SK-N-SH (cell line): ENCODE measurements at regions not wholly inside any gene's neighbourhood (a gene's known extent, or its start where the extent isn't known, plus 50 kb on each side); places are given as distances from the start of the nearest gene placed in this dataset.

ENCODE experiments used
- CTCF ChIA-PET: fragments of 300-600, 350-600 bp; formaldehyde crosslinking; extraction: SDS; loops from one replicate; lab custom pipeline; 2021; lab: Yijun Ruan, JAX
- POLR2A ChIA-PET: fragments of 350-600 bp; sonication (Branson Sonifier 250); formaldehyde crosslinking; extraction: SDS; loops from one replicate; lab custom pipeline; 2020; ENCODE audit warnings: antibody characterized with exemption, inconsistent platforms; lab: Yijun Ruan, JAX
- DNase-seq: peaks from one replicate; pipeline ENCODE4 v3.0.0; 2012
- H2AFZ ChIP-seq: fragments of 200-600 bp; sonication (generic); 2 replicates; pipeline ENCODE4 v1.8.1; 2016; ENCODE audit warnings: antibody characterized with exemption, mild to moderate bottlenecking, low read depth
- H3F3A ChIP-seq: fragments of 200-600 bp; sonication (generic); replicated peaks from 2 replicates; pipeline ENCODE3; 2016; ENCODE audit warnings: antibody characterized with exemption, mild to moderate bottlenecking; ENCODE audit not compliant: insufficient read depth
- H3K27ac ChIP-seq, 2 experiments: fragments of 200-500 bp in 1 of 2; fragments of 200-600 bp in 1 of 2; sonication (Bioruptor generic) in 1 of 2; sonication (generic), shearing (Covaris generic) in 1 of 2; 2 replicates each; pipeline versions ENCODE4 v1.5.1 to v1.6.1; 2014 to 2016; ENCODE audit warnings: low read depth in 2 of 2, inconsistent platforms in 1 of 2, low read length in 1 of 2, mild to moderate bottlenecking in 1 of 2, mixed read lengths in 1 of 2
- H3K27me3 ChIP-seq: fragments of 200-600 bp; sonication (generic), shearing (Covaris generic); 2 replicates; pipeline ENCODE4 v1.6.1; 2016; ENCODE audit warnings: mixed run types; ENCODE audit not compliant: insufficient read depth
- H3K36me3 ChIP-seq, 2 experiments: fragments of 200-500 bp in 1 of 2; fragments of 200-600 bp in 1 of 2; sonication (Bioruptor generic) in 1 of 2; sonication (generic) in 1 of 2; replicated peaks in 1 of 2; 2 replicates each; pipeline versions ENCODE3 to v1.5.1; 2014 to 2016; ENCODE audit warnings: low read length in 1 of 2, mild to moderate bottlenecking in 1 of 2; ENCODE audit not compliant: insufficient read depth in 2 of 2, control insufficient read depth in 1 of 2
- H3K4me1 ChIP-seq, 2 experiments: fragments of 200-500 bp in 1 of 2; fragments of 200-600 bp in 1 of 2; sonication (Bioruptor generic) in 1 of 2; sonication (generic), shearing (Covaris generic) in 1 of 2; 2 replicates each; pipeline versions ENCODE4 v1.5.1 to v1.6.1; 2014 to 2016; ENCODE audit warnings: low read depth in 1 of 2, low read length in 1 of 2, mixed run types in 1 of 2; ENCODE audit not compliant: insufficient read depth in 2 of 2, control insufficient read depth in 1 of 2
- H3K4me2 ChIP-seq: fragments of 200-600 bp; sonication (generic), shearing (Covaris generic); 2 replicates; pipeline ENCODE4 v1.6.1; 2017; ENCODE audit warnings: mixed run types
- H3K4me3 ChIP-seq, 2 experiments: fragments of 200-500 bp in 1 of 2; fragments of 200-600 bp in 1 of 2; sonication (Bioruptor generic) in 1 of 2; sonication (generic), shearing (Covaris generic) in 1 of 2; 2 replicates each; pipeline versions ENCODE4 v1.5.1 to v1.8.1; 2014 to 2016; ENCODE audit warnings: low read depth in 2 of 2, inconsistent platforms in 1 of 2, low read length in 1 of 2, mild to moderate bottlenecking in 1 of 2, mixed read lengths in 1 of 2, moderate library complexity in 1 of 2
- H3K79me2 ChIP-seq: fragments of 200-600 bp; sonication (generic); 2 replicates; pipeline ENCODE4 v1.8.1; 2017; ENCODE audit warnings: mild to moderate bottlenecking; ENCODE audit not compliant: insufficient read depth
- H3K9ac ChIP-seq: fragments of 200-600 bp; sonication (generic); 2 replicates; pipeline ENCODE4 v1.6.1; 2017; ENCODE audit warnings: mixed run types
- H3K9me2 ChIP-seq: fragments of 200-600 bp; sonication (generic); 2 replicates; pipeline ENCODE4 v1.6.1; 2017; ENCODE audit warnings: mixed run types
- H3K9me3 ChIP-seq: fragments of 200-600 bp; sonication (generic); 2 replicates; pipeline ENCODE4 v1.6.1; 2017; ENCODE audit warnings: mixed run types, mild to moderate bottlenecking, moderate library complexity
- H4K20me1 ChIP-seq: fragments of 200-600 bp; sonication (generic); 2 replicates; pipeline ENCODE4 v1.6.1; 2017; ENCODE audit warnings: mild to moderate bottlenecking, mixed run types; ENCODE audit not compliant: insufficient read depth
- CHD2 ChIP-seq: fragments of 150-350 bp; IDR thresholded peaks from 2 replicates; pipeline ENCODE4 v1.6.1; 2018; ENCODE audit warnings: low read length; ENCODE audit not compliant: partially characterized antibody
- ELF1 ChIP-seq: IDR thresholded peaks from 2 replicates; pipeline ENCODE4 v1.4.0; 2012
- EP300 ChIP-seq, 2 experiments: IDR thresholded peaks; 2 replicates each; pipeline versions ENCODE4 v1.4.0 to v1.6.1; 2012; ENCODE audit warnings: borderline replicate concordance in 1 of 2, low read depth in 1 of 2, low read length in 1 of 2
- EZH2phosphoT487 ChIP-seq: fragments of 200-600 bp; sonication (generic); IDR thresholded peaks from 2 replicates; pipeline ENCODE4 v1.6.1; 2017; ENCODE audit warnings: low read depth, mixed run types, mild to moderate bottlenecking, antibody characterized with exemption, moderate library complexity, borderline replicate concordance
- FOSL2 ChIP-seq: IDR thresholded peaks from 2 replicates; pipeline ENCODE4 v1.4.0; 2012; ENCODE audit warnings: low read depth, mild to moderate bottlenecking, moderate library complexity, borderline replicate concordance
- FOXJ3 ChIP-seq: sonication (generic); formaldehyde crosslinking; IDR thresholded peaks from 2 replicates; pipeline ENCODE4 v1.5.1; 2020; ENCODE audit warnings: mild to moderate bottlenecking, missing genetic modification reagents
- GATA2 ChIP-seq: sonication (generic); formaldehyde crosslinking; IDR thresholded peaks from 2 replicates; pipeline ENCODE4 v1.5.0; 2020; ENCODE audit warnings: mild to moderate bottlenecking, missing genetic modification reagents
- NFIC ChIP-seq: IDR thresholded peaks from 2 replicates; pipeline ENCODE4 v1.4.0; 2012; ENCODE audit warnings: borderline replicate concordance
- RFX5 ChIP-seq: IDR thresholded peaks from 2 replicates; pipeline ENCODE4 v1.6.1; 2012; ENCODE audit warnings: mild to moderate bottlenecking, improper control_type of control experiment, low read length
- TCF12 ChIP-seq: IDR thresholded peaks from 2 replicates; pipeline ENCODE4 v1.4.0; 2012
- TEAD4 ChIP-seq: IDR thresholded peaks from 2 replicates; pipeline ENCODE4 v1.4.0; 2012; ENCODE audit warnings: mild to moderate bottlenecking, borderline replicate concordance; ENCODE audit not compliant: insufficient read depth
- YY1 ChIP-seq: IDR thresholded peaks from 2 replicates; pipeline ENCODE4 v1.4.0; 2012; ENCODE audit warnings: low read depth, mild to moderate bottlenecking
- WGBS: methylation state at CpG from one replicate; pipeline ENCODE4 v1.1.6; 2017; ENCODE audit warnings: low lambda C conversion rate; 5-methylcytosine and 5-hydroxymethylcytosine counted together
- TF ChIP-seq, protein P1 (sequence below): IDR thresholded peaks from 2 replicates; pipeline ENCODE4 v1.4.0; 2012; ENCODE audit warnings: low read depth, borderline replicate concordance
- TF ChIP-seq, protein P2 (sequence below): fragments of 150-350 bp; IDR thresholded peaks from 2 replicates; pipeline ENCODE4 v1.6.1; 2017; ENCODE audit warnings: antibody characterized with exemption, low read length, low read depth, borderline replicate concordance
- TF ChIP-seq, protein P3 (sequence below): IDR thresholded peaks from 2 replicates; pipeline ENCODE4 v1.4.0; 2012; ENCODE audit warnings: low read depth
- TF ChIP-seq, protein P4 (sequence below): fragments of 150-350 bp; IDR thresholded peaks from 2 replicates; pipeline ENCODE4 v1.6.1; 2016; ENCODE audit warnings: mild to moderate bottlenecking, low read depth, low read length
- TF ChIP-seq, protein P5 (sequence below): fragments of 200-600 bp; sonication (generic); IDR thresholded peaks from 2 replicates; pipeline ENCODE4 v1.6.1; 2017; ENCODE audit warnings: antibody characterized with exemption, mild to moderate bottlenecking, moderate library complexity

DNA sequence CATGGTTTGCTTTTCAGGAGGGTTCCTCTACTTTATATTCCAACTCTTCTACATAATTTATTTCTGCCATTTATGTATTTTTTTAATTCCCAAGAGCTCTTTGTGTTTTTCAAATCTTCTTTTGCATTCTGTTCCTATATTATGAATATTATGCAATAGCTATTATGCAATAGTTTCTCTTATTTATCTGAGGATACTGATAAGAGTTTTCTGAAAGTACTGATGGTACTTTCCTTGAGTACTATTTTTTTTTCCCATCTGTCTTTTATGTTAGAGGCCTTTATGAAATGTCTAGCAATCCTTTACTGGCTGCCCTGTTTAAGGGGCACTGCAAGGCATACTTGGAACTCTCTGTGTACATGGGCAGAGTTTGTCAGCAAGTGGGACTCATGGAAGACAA lies 93.4 kb downstream of the SLC41A2 start:
- no peak overlapping the region for H3K4me2 ChIP-seq
- ChIA-PET POLR2A (no interaction called here), CTCF (interaction anchor here (0.9 to 2.4 kb wide), 4 partner anchors 8 to 483 kb away, joined by 3 to 13 read pairs (median 4); no protein-coding TSS in a partner anchor)
- H3F3A ChIP-seq: peaks cover 5% of the 10 kb centered on the region
- no peak overlapping the region for H2AFZ ChIP-seq
- H4K20me1 ChIP-seq: no peaks in the 10 kb centered on the region
- no peak overlapping the region for H3K4me3 ChIP-seq
- no peaks in the 10 kb centered on the region for H3K79me2 ChIP-seq
- H3K9me3 ChIP-seq: no peaks in the 10 kb centered on the region
- DNase-seq: no peak
- H3K4me1 ChIP-seq: peaks cover 0 to 21% of the 10 kb centered on the region in 2 experiments; a peak in 3 of 4 replicates
- no peaks in the 10 kb centered on the region for H3K27me3 ChIP-seq
- no peak overlapping the region for H3K27ac ChIP-seq
- no peak overlapping the region for H3K9ac ChIP-seq
- H3K9me2 ChIP-seq: no peaks in the 10 kb centered on the region
- H3K36me3 ChIP-seq: no peaks in the 10 kb centered on the region
- TF ChIP-seq TCF12: no peak
- no peak for TF ChIP-seq EZH2phosphoT487
- no peak for TF ChIP-seq TEAD4
- TF ChIP-seq NFIC: no peak
- TF ChIP-seq, protein P1, sequence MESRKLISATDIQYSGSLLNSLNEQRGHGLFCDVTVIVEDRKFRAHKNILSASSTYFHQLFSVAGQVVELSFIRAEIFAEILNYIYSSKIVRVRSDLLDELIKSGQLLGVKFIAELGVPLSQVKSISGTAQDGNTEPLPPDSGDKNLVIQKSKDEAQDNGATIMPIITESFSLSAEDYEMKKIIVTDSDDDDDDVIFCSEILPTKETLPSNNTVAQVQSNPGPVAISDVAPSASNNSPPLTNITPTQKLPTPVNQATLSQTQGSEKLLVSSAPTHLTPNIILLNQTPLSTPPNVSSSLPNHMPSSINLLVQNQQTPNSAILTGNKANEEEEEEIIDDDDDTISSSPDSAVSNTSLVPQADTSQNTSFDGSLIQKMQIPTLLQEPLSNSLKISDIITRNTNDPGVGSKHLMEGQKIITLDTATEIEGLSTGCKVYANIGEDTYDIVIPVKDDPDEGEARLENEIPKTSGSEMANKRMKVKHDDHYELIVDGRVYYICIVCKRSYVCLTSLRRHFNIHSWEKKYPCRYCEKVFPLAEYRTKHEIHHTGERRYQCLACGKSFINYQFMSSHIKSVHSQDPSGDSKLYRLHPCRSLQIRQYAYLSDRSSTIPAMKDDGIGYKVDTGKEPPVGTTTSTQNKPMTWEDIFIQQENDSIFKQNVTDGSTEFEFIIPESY: no peak
- TF ChIP-seq, protein P2, sequence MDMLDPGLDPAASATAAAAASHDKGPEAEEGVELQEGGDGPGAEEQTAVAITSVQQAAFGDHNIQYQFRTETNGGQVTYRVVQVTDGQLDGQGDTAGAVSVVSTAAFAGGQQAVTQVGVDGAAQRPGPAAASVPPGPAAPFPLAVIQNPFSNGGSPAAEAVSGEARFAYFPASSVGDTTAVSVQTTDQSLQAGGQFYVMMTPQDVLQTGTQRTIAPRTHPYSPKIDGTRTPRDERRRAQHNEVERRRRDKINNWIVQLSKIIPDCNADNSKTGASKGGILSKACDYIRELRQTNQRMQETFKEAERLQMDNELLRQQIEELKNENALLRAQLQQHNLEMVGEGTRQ: no peak
- TF ChIP-seq CHD2: no peak
- TF ChIP-seq, protein P3, sequence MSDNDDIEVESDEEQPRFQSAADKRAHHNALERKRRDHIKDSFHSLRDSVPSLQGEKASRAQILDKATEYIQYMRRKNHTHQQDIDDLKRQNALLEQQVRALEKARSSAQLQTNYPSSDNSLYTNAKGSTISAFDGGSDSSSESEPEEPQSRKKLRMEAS: no peak
- TF ChIP-seq, protein P4, sequence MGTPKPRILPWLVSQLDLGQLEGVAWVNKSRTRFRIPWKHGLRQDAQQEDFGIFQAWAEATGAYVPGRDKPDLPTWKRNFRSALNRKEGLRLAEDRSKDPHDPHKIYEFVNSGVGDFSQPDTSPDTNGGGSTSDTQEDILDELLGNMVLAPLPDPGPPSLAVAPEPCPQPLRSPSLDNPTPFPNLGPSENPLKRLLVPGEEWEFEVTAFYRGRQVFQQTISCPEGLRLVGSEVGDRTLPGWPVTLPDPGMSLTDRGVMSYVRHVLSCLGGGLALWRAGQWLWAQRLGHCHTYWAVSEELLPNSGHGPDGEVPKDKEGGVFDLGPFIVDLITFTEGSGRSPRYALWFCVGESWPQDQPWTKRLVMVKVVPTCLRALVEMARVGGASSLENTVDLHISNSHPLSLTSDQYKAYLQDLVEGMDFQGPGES: no peak

DNA sequence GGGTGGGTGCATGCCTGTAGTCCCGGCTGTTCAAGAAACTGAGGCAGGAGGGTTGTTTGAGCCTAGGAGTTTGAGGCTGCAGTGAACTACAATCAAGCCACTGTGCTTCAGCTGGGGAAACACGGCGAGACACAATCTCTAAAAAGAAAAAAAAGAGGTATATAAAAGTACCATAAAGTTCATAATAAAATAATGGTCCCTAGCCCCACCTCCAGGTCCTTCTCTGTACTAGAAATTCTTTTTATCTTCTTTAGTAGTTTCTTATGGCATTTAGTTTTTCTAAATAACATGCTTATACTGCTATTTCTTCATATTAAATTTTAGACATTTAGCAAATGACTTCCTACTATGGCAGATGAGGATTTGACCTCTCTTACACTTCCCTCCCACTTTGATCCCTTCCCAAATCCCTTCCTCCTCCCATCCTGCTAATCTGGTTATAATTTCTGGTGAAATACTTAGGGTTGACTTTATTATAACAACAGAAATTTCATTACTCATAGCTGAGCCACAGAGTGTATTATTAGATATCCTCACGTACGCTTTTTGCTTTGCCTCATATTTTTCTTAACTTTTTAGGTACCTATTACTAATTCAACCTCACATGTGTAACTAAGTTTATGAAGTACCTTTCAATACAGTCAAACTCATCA lies 94.7 kb downstream of the SLC41A2 start:
- ChIA-PET CTCF (interaction anchor here (0.6 to 2.4 kb wide), 2 partner anchors 16 to 481 kb away, joined by 3 to 13 read pairs; no protein-coding TSS in a partner anchor), POLR2A (no interaction called here)
- no peak for DNase-seq
- WGBS: 75% methylated on average over 5 of the region's 5 CpGs
- H3K36me3 ChIP-seq: no peaks in the 10 kb centered on the region
- no peaks in the 10 kb centered on the region for H3K9me2 ChIP-seq
- no peaks in the 10 kb centered on the region for H3K79me2 ChIP-seq
- H3K27me3 ChIP-seq: no peaks in the 10 kb centered on the region
- 0 out of 2 replicates have a peak overlapping the region, but pooled peaks have one; percentile 10 for H3K4me2 ChIP-seq
- peak overlapping the region; percentile 47; the same call in 1 of the 2 replicates for H2AFZ ChIP-seq
- H3K9me3 ChIP-seq: no peaks in the 10 kb centered on the region
- H4K20me1 ChIP-seq: no peaks in the 10 kb centered on the region
- no peak overlapping the region for H3K4me3 ChIP-seq
- peak overlapping the region in 1 of 2 experiments; percentile 59; a peak in 3 of 4 replicates for H3K27ac ChIP-seq
- no peak overlapping the region for H3K9ac ChIP-seq
- peaks cover 0 to 26% of the 10 kb centered on the region in 2 experiments; a peak in 3 of 4 replicates for H3K4me1 ChIP-seq
- TF ChIP-seq ELF1 (no peak), FOXJ3 (CRISPR knock-in tag) (no peak), YY1 (no peak), EP300 (IDR thresholded peaks at IDR 0.05; ENCODE audit: borderline replicate concordance in 1 of 2, low read depth in 1 of 2, low read length in 1 of 2) (no peak), GATA2 (CRISPR knock-in tag) (no peak), TCF12 (no peak), RFX5 (no peak), FOSL2 (peak; percentile 8; the same call in 1 of the 2 replicates)
- TF ChIP-seq, protein P5, sequence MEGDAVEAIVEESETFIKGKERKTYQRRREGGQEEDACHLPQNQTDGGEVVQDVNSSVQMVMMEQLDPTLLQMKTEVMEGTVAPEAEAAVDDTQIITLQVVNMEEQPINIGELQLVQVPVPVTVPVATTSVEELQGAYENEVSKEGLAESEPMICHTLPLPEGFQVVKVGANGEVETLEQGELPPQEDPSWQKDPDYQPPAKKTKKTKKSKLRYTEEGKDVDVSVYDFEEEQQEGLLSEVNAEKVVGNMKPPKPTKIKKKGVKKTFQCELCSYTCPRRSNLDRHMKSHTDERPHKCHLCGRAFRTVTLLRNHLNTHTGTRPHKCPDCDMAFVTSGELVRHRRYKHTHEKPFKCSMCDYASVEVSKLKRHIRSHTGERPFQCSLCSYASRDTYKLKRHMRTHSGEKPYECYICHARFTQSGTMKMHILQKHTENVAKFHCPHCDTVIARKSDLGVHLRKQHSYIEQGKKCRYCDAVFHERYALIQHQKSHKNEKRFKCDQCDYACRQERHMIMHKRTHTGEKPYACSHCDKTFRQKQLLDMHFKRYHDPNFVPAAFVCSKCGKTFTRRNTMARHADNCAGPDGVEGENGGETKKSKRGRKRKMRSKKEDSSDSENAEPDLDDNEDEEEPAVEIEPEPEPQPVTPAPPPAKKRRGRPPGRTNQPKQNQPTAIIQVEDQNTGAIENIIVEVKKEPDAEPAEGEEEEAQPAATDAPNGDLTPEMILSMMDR: peak; percentile 36
- H3F3A ChIP-seq: peaks cover 16% of the 10 kb centered on the region
